HEK293 (cell line): ENCODE measurements at regions not wholly inside any gene's neighbourhood (a gene's known extent, or its start where the extent isn't known, plus 50 kb on each side); places are given as distances from the start of the nearest gene placed in this dataset.

ENCODE experiments used
- CTCF ChIA-PET: fragments of 350-600 bp; formaldehyde crosslinking; extraction: SDS; loops from one replicate; lab custom pipeline; 2021; ENCODE audit warnings: antibody characterized with exemption; lab: Yijun Ruan, JAX
- POLR2A ChIA-PET: fragments of 300-600 bp; formaldehyde crosslinking; extraction: SDS; loops from one replicate; lab custom pipeline; 2020; ENCODE audit warnings: antibody characterized with exemption, inconsistent platforms; lab: Yijun Ruan, JAX
- H3K27ac ChIP-seq: fragments of 200-500 bp; sonication (Bioruptor generic); 2 replicates; pipeline ENCODE4 v1.5.1; 2014; ENCODE audit warnings: low read depth, low read length, control low read depth, inconsistent platforms; ENCODE audit errors: extremely low read depth
- H3K36me3 ChIP-seq, 2 experiments: fragments of 200-500 bp in 1 of 2; sonication (Bioruptor generic) in 1 of 2; 1 replicate in 1 of 2; 2 replicates in 1 of 2; pipeline ENCODE4 v1.5.1; 2014 to 2017; ENCODE audit warnings: inconsistent platforms in 2 of 2, low read length in 2 of 2; ENCODE audit not compliant: control insufficient read depth in 2 of 2, insufficient read depth in 1 of 2
- H3K4me1 ChIP-seq: fragments of 200-500 bp; sonication (Bioruptor generic); 2 replicates; pipeline ENCODE4 v1.5.1; 2014; ENCODE audit warnings: mild to moderate bottlenecking, low read length, inconsistent platforms; ENCODE audit not compliant: control insufficient read depth, insufficient read depth
- H3K4me3 ChIP-seq: 2 replicates; pipeline ENCODE4 v1.5.1; 2011; ENCODE audit warnings: low read depth, mild to moderate bottlenecking, control low read depth, low read length, moderate library complexity
- H3K9me3 ChIP-seq: fragments of 200-500 bp; sonication (Bioruptor generic); 2 replicates; pipeline ENCODE4 v1.5.1; 2014; ENCODE audit warnings: low read depth, low read length, inconsistent platforms; ENCODE audit not compliant: control insufficient read depth, insufficient read depth
- HOXD13 ChIP-seq: sonication (generic); formaldehyde crosslinking; IDR thresholded peaks from 2 replicates; pipeline ENCODE4 v1.8.0; 2022; ENCODE audit warnings: missing genetic modification reagents, borderline replicate concordance
- MEIS1 ChIP-seq: sonication (generic); formaldehyde crosslinking; IDR thresholded peaks from 2 replicates; pipeline ENCODE4 v1.8.1; 2022; ENCODE audit warnings: missing genetic modification reagents, mild to moderate bottlenecking, borderline replicate concordance
- SP3 ChIP-seq: fragments of 450-650 bp; formaldehyde crosslinking; IDR thresholded peaks from 2 replicates; pipeline ENCODE4 v1.5.1; 2016; ENCODE audit warnings: missing biosample characterization, missing genetic modification characterization
- ZBTB48 ChIP-seq: fragments of 450-650 bp; formaldehyde crosslinking; IDR thresholded peaks from 2 replicates; pipeline ENCODE4 v1.5.1; 2016; ENCODE audit warnings: missing biosample characterization, missing genetic modification characterization
- ZFP41 ChIP-seq: fragments of 450-650 bp; formaldehyde crosslinking; IDR thresholded peaks from 2 replicates; pipeline ENCODE4 v1.5.1; 2016; ENCODE audit warnings: missing biosample characterization, missing genetic modification characterization, borderline replicate concordance
- ZNF121 ChIP-seq: fragments of 450-650 bp; formaldehyde crosslinking; IDR thresholded peaks from 2 replicates; pipeline ENCODE4 v1.5.1; 2016; ENCODE audit warnings: missing biosample characterization, missing genetic modification characterization
- ZNF155 ChIP-seq: fragments of 450-650 bp; formaldehyde crosslinking; IDR thresholded peaks from 2 replicates; pipeline ENCODE4 v1.5.1; 2016; ENCODE audit warnings: missing biosample characterization, missing genetic modification characterization
- ZNF175 ChIP-seq: fragments of 450-650 bp; formaldehyde crosslinking; IDR thresholded peaks from 2 replicates; pipeline ENCODE4 v1.5.1; 2016; ENCODE audit warnings: missing biosample characterization, missing genetic modification characterization
- ZNF18 ChIP-seq: fragments of 450-650 bp; formaldehyde crosslinking; IDR thresholded peaks from 2 replicates; pipeline ENCODE4 v1.5.1; 2016; ENCODE audit warnings: missing biosample characterization, missing genetic modification characterization
- ZNF202 ChIP-seq: fragments of 450-650 bp; formaldehyde crosslinking; IDR thresholded peaks from 2 replicates; pipeline ENCODE4 v1.5.1; 2016; ENCODE audit warnings: missing biosample characterization, missing genetic modification characterization, borderline replicate concordance
- ZNF394 ChIP-seq: fragments of 450-650 bp; formaldehyde crosslinking; IDR thresholded peaks from 2 replicates; pipeline ENCODE4 v1.5.1; 2016; ENCODE audit warnings: missing biosample characterization, missing genetic modification characterization, mild to moderate bottlenecking, moderate library complexity, borderline replicate concordance
- ZNF521 ChIP-seq: fragments of 450-650 bp; formaldehyde crosslinking; IDR thresholded peaks from 2 replicates; pipeline ENCODE4 v1.5.1; 2017; ENCODE audit warnings: missing biosample characterization, mild to moderate bottlenecking, missing genetic modification characterization
- ZNF549 ChIP-seq: fragments of 450-650 bp; IDR thresholded peaks from 2 replicates; pipeline ENCODE4 v1.5.1; 2018; ENCODE audit warnings: missing biosample characterization, missing genetic modification characterization, mild to moderate bottlenecking, inconsistent platforms, moderate library complexity
- ZNF785 ChIP-seq: fragments of 450-650 bp; formaldehyde crosslinking; IDR thresholded peaks from 2 replicates; pipeline ENCODE4 v1.5.1; 2016; ENCODE audit warnings: missing biosample characterization, missing genetic modification characterization
- ZNF837 ChIP-seq: fragments of 450-650 bp; formaldehyde crosslinking; IDR thresholded peaks from 2 replicates; pipeline ENCODE4 v1.5.1; 2016; ENCODE audit warnings: missing biosample characterization, missing genetic modification characterization
- ZSCAN30 ChIP-seq: fragments of 450-650 bp; IDR thresholded peaks from 2 replicates; pipeline ENCODE4 v1.5.1; 2018; ENCODE audit warnings: missing biosample characterization, mild to moderate bottlenecking, missing genetic modification characterization, moderate library complexity
- ZXDB ChIP-seq: fragments of 450-650 bp; formaldehyde crosslinking; IDR thresholded peaks from 2 replicates; pipeline ENCODE4 v1.5.1; 2016; ENCODE audit warnings: missing biosample characterization, missing genetic modification characterization
- TF ChIP-seq, protein P1 (sequence below): fragments of 450-650 bp; formaldehyde crosslinking; IDR thresholded peaks from 2 replicates; pipeline ENCODE4 v1.5.1; 2016; ENCODE audit warnings: missing biosample characterization, missing genetic modification characterization, borderline replicate concordance
- TF ChIP-seq, protein P2 (sequence below): fragments of 450-650 bp; formaldehyde crosslinking; IDR thresholded peaks from 2 replicates; pipeline ENCODE4 v1.5.1; 2016; ENCODE audit warnings: missing biosample characterization, missing genetic modification characterization, low read depth
- TF ChIP-seq, protein P3 (sequence below): fragments of 450-650 bp; formaldehyde crosslinking; IDR thresholded peaks from 2 replicates; pipeline ENCODE4 v1.5.1; 2016; ENCODE audit warnings: missing biosample characterization, missing genetic modification characterization

GRCh38 chr7:50937727-50938126, 155.0 kb upstream of the GRB10 start:
- H3K4me1 ChIP-seq = no peaks in the 10 kb centered on the region
- POLR2A ChIA-PET = no interaction called here
- no peaks in the 10 kb centered on the region for H3K9me3 ChIP-seq
- TF ChIP-seq, protein P1, sequence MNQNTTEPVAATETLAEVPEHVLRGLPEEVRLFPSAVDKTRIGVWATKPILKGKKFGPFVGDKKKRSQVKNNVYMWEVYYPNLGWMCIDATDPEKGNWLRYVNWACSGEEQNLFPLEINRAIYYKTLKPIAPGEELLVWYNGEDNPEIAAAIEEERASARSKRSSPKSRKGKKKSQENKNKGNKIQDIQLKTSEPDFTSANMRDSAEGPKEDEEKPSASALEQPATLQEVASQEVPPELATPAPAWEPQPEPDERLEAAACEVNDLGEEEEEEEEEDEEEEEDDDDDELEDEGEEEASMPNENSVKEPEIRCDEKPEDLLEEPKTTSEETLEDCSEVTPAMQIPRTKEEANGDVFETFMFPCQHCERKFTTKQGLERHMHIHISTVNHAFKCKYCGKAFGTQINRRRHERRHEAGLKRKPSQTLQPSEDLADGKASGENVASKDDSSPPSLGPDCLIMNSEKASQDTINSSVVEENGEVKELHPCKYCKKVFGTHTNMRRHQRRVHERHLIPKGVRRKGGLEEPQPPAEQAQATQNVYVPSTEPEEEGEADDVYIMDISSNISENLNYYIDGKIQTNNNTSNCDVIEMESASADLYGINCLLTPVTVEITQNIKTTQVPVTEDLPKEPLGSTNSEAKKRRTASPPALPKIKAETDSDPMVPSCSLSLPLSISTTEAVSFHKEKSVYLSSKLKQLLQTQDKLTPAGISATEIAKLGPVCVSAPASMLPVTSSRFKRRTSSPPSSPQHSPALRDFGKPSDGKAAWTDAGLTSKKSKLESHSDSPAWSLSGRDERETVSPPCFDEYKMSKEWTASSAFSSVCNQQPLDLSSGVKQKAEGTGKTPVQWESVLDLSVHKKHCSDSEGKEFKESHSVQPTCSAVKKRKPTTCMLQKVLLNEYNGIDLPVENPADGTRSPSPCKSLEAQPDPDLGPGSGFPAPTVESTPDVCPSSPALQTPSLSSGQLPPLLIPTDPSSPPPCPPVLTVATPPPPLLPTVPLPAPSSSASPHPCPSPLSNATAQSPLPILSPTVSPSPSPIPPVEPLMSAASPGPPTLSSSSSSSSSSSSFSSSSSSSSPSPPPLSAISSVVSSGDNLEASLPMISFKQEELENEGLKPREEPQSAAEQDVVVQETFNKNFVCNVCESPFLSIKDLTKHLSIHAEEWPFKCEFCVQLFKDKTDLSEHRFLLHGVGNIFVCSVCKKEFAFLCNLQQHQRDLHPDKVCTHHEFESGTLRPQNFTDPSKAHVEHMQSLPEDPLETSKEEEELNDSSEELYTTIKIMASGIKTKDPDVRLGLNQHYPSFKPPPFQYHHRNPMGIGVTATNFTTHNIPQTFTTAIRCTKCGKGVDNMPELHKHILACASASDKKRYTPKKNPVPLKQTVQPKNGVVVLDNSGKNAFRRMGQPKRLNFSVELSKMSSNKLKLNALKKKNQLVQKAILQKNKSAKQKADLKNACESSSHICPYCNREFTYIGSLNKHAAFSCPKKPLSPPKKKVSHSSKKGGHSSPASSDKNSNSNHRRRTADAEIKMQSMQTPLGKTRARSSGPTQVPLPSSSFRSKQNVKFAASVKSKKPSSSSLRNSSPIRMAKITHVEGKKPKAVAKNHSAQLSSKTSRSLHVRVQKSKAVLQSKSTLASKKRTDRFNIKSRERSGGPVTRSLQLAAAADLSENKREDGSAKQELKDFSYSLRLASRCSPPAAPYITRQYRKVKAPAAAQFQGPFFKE = no peak
- TF ChIP-seq, all 188 proteins: peak for 0
- CTCF ChIA-PET = no interaction called here
- Histone ChIP-seq H3K36me3 (no peaks in the 10 kb centered on the region), H3K4me3 (no peak overlapping the region), H3K27ac (no peak overlapping the region)

GRCh38 chr7:50926049-50926448, 143.4 kb upstream of the GRB10 start:
- CTCF ChIA-PET = no interaction called here

GRCh38 chr7:50923476-50923875, 140.8 kb upstream of the GRB10 start:
- ChIA-PET CTCF (interaction anchor here (0.7 kb wide), 1 partner anchor 148 kb away, joined by 4 read pairs; no protein-coding TSS in a partner anchor), POLR2A (no interaction called here)
- Histone ChIP-seq H3K27ac (no peak overlapping the region), H3K4me3 (no peak overlapping the region), H3K9me3 (no peaks in the 10 kb centered on the region), H3K36me3 (no peaks in the 10 kb centered on the region), H3K4me1 (no peaks in the 10 kb centered on the region)
- TF ChIP-seq ZNF549 (tag by site-specific recombination) (no peak), ZXDB (tag by site-specific recombination) (no peak), SP3 (tag by site-specific recombination) (no peak), ZFP41 (tag by site-specific recombination) (no peak), ZBTB48 (tag by site-specific recombination) (no peak), ZSCAN30 (tag by site-specific recombination) (no peak), MEIS1 (CRISPR knock-in tag) (no peak), ZNF121 (no peak)

More at GRCh38 chr7:50926049-50926448, 143.4 kb upstream of the GRB10 start:
- POLR2A ChIA-PET = no interaction called here
- Histone ChIP-seq H3K27ac (no peak overlapping the region), H3K36me3 (no peaks in the 10 kb centered on the region), H3K4me3 (no peak overlapping the region), H3K9me3 (no peaks in the 10 kb centered on the region), H3K4me1 (no peaks in the 10 kb centered on the region)
- TF ChIP-seq ZNF175 (tag by site-specific recombination) (no peak), ZNF18 (tag by site-specific recombination) (no peak), ZNF394 (tag by site-specific recombination) (no peak), ZNF785 (tag by site-specific recombination) (no peak), MEIS1 (CRISPR knock-in tag) (no peak), HOXD13 (CRISPR knock-in tag) (no peak), ZNF521 (no peak), ZNF202 (tag by site-specific recombination) (no peak), ZNF155 (tag by site-specific recombination) (no peak), ZNF837 (tag by site-specific recombination) (no peak)
- TF ChIP-seq, protein P2, sequence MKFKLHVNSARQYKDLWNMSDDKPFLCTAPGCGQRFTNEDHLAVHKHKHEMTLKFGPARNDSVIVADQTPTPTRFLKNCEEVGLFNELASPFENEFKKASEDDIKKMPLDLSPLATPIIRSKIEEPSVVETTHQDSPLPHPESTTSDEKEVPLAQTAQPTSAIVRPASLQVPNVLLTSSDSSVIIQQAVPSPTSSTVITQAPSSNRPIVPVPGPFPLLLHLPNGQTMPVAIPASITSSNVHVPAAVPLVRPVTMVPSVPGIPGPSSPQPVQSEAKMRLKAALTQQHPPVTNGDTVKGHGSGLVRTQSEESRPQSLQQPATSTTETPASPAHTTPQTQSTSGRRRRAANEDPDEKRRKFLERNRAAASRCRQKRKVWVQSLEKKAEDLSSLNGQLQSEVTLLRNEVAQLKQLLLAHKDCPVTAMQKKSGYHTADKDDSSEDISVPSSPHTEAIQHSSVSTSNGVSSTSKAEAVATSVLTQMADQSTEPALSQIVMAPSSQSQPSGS (tag by site-specific recombination) = no peak
- TF ChIP-seq, protein P3, sequence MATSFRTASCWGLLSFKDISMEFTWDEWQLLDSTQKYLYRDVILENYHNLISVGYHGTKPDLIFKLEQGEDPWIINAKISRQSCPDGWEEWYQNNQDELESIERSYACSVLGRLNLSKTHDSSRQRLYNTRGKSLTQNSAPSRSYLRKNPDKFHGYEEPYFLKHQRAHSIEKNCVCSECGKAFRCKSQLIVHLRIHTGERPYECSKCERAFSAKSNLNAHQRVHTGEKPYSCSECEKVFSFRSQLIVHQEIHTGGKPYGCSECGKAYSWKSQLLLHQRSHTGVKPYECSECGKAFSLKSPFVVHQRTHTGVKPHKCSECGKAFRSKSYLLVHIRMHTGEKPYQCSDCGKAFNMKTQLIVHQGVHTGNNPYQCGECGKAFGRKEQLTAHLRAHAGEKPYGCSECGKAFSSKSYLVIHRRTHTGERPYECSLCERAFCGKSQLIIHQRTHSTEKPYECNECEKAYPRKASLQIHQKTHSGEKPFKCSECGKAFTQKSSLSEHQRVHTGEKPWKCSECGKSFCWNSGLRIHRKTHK = no peak
